ENCODE measurements at regions not wholly inside any gene's neighbourhood (a gene's known extent, or its start where the extent isn't known, plus 50 kb on each side); places are given as distances from the start of the nearest gene placed in this dataset.

- no peaks in the 10 kb centered on the region for H3K27me3 ChIP-seq (ENCODE audit: control insufficient read depth, insufficient read depth, low read length)
- WGBS (ENCODE audit: insufficient coverage): 78% methylated on average over 2 of the region's 2 CpGs
- H3K4me3 ChIP-seq (ENCODE audit: low read length): no peak overlapping the region
- no peaks in the 10 kb centered on the region for H3K4me1 ChIP-seq (ENCODE audit: control insufficient read depth, insufficient read depth, low read length)
- no peak for DNase-seq
- no peak overlapping the region for H3K27ac ChIP-seq (ENCODE audit: low read length)
- no peaks in the 10 kb centered on the region for H3K9me3 ChIP-seq (replicated peaks; ENCODE audit: control insufficient read depth, low read depth, low read length)
- no peaks in the 10 kb centered on the region for H3K36me3 ChIP-seq (ENCODE audit: control insufficient read depth, insufficient read depth, low read length)
These were observed 290.0 kb downstream of the PAX1 start for GRCh38 chr20:21995461-21995860.

GRCh38 chr20:21994203-21994602 lies 288.7 kb downstream of the PAX1 start:
- H3K4me3 ChIP-seq (ENCODE audit: low read length): no peak overlapping the region
- H3K4me1 ChIP-seq (ENCODE audit: control insufficient read depth, insufficient read depth, low read length): no peaks in the 10 kb centered on the region
- H3K27me3 ChIP-seq (ENCODE audit: control insufficient read depth, insufficient read depth, low read length): no peaks in the 10 kb centered on the region
- WGBS (ENCODE audit: insufficient coverage): no CpG with 5 or more reads among the region's 2 CpGs
- no peak overlapping the region for H3K27ac ChIP-seq (ENCODE audit: low read length)
- DNase-seq: no peak
- no peaks in the 10 kb centered on the region for H3K9me3 ChIP-seq (replicated peaks; ENCODE audit: control insufficient read depth, low read depth, low read length)
- no peaks in the 10 kb centered on the region for H3K36me3 ChIP-seq (ENCODE audit: control insufficient read depth, insufficient read depth, low read length)

DNA sequence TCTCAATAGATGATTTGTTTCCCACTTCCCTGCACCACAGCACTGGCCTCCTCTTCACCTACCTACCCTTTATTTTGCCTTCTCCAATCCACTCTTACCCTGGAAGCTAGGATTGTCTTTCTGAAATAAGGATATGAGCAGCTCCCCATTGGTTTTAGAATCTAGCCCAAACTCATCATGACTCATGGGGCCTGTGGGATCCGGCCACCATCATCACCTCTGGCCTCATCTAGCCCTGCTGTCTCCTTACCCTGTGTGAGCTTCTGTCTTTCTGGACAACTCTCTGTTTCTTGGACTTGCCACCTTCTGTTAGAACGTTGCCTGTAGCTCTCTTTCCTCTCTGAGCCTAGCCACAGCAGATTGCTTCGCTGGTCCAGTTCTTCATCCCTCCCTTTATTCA lies 277.1 kb downstream of the PAX1 start:
- Histone ChIP-seq H3K4me3 (ENCODE audit: low read length) (no peak overlapping the region), H3K9me3 (replicated peaks; ENCODE audit: control insufficient read depth, low read depth, low read length) (no peaks in the 10 kb centered on the region), H3K4me1 (ENCODE audit: control insufficient read depth, insufficient read depth, low read length) (no peaks in the 10 kb centered on the region), H3K36me3 (ENCODE audit: control insufficient read depth, insufficient read depth, low read length) (no peaks in the 10 kb centered on the region), H3K27ac (ENCODE audit: low read length) (no peak overlapping the region), H3K27me3 (ENCODE audit: control insufficient read depth, insufficient read depth, low read length) (no peaks in the 10 kb centered on the region)
- DNase-seq: no peak
- 63% methylated on average over 2 of the region's 3 CpGs for WGBS (ENCODE audit: insufficient coverage)

- peak; percentile 68 for DNase-seq
- H3K4me1 ChIP-seq (ENCODE audit: control insufficient read depth, insufficient read depth, low read length): no peaks in the 10 kb centered on the region
- H3K36me3 ChIP-seq (ENCODE audit: control insufficient read depth, insufficient read depth, low read length): no peaks in the 10 kb centered on the region
- no peaks in the 10 kb centered on the region for H3K27me3 ChIP-seq (ENCODE audit: control insufficient read depth, insufficient read depth, low read length)
- H3K4me3 ChIP-seq (ENCODE audit: low read length): no peak overlapping the region
- H3K9me3 ChIP-seq (replicated peaks; ENCODE audit: control insufficient read depth, low read depth, low read length): no peaks in the 10 kb centered on the region
- no peak overlapping the region for H3K27ac ChIP-seq (ENCODE audit: low read length)
- 47% methylated on average over 2 of the region's 6 CpGs for WGBS (ENCODE audit: insufficient coverage)
These were observed 276.3 kb downstream of the PAX1 start for GRCh38 chr20:21981597-21982344.

- H3K27me3 ChIP-seq (ENCODE audit: control insufficient read depth, insufficient read depth, low read length): no peaks in the 10 kb centered on the region
- H3K36me3 ChIP-seq (ENCODE audit: control insufficient read depth, insufficient read depth, low read length): no peaks in the 10 kb centered on the region
- 37% methylated on average over 3 of the region's 3 CpGs for WGBS (ENCODE audit: insufficient coverage)
- H3K27ac ChIP-seq (ENCODE audit: low read length): no peak overlapping the region
- DNase-seq: peak; percentile 29
- H3K4me1 ChIP-seq (ENCODE audit: control insufficient read depth, insufficient read depth, low read length): no peaks in the 10 kb centered on the region
- H3K4me3 ChIP-seq (ENCODE audit: low read length): no peak overlapping the region
- no peaks in the 10 kb centered on the region for H3K9me3 ChIP-seq (replicated peaks; ENCODE audit: control insufficient read depth, low read depth, low read length)
These were observed 275.7 kb downstream of the PAX1 start for GRCh38 chr20:21981179-21981578.

GRCh38 chr20:21971436-21971835 lies 266.0 kb downstream of the PAX1 start:
- no peak overlapping the region for H3K4me3 ChIP-seq (ENCODE audit: low read length)
- H3K4me1 ChIP-seq (ENCODE audit: control insufficient read depth, insufficient read depth, low read length): no peaks in the 10 kb centered on the region
- no CpG with 5 or more reads among the region's 2 CpGs for WGBS (ENCODE audit: insufficient coverage)
- H3K36me3 ChIP-seq (ENCODE audit: control insufficient read depth, insufficient read depth, low read length): no peaks in the 10 kb centered on the region
- DNase-seq: no peak
- H3K27me3 ChIP-seq (ENCODE audit: control insufficient read depth, insufficient read depth, low read length): no peaks in the 10 kb centered on the region
- no peaks in the 10 kb centered on the region for H3K9me3 ChIP-seq (replicated peaks; ENCODE audit: control insufficient read depth, low read depth, low read length)
- no peak overlapping the region for H3K27ac ChIP-seq (ENCODE audit: low read length)

DNA sequence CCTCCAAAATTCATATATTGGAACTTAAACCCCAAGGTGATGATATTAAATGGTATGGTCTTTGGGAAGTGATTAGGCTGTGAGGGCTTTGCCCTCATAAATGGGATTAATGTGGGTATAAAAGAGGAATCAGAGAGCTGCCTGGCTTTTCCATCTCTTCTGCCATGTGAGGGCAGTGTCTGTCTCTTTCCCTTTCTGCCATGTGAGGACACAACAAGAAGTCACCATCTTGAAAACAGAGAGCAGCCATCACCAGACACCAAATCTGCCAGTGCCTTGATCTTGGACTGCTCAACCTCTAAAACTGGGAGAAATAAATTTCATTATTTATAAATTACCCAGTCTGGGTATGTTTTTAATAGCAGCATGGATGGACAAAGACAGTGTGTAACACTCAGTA lies 263.0 kb downstream of the PAX1 start:
- Histone ChIP-seq H3K27me3 (ENCODE audit: control insufficient read depth, insufficient read depth, low read length) (no peaks in the 10 kb centered on the region), H3K4me1 (ENCODE audit: control insufficient read depth, insufficient read depth, low read length) (no peaks in the 10 kb centered on the region), H3K9me3 (replicated peaks; ENCODE audit: control insufficient read depth, low read depth, low read length) (no peaks in the 10 kb centered on the region), H3K4me3 (ENCODE audit: low read length) (no peak overlapping the region), H3K27ac (ENCODE audit: low read length) (no peak overlapping the region), H3K36me3 (ENCODE audit: control insufficient read depth, insufficient read depth, low read length) (no peaks in the 10 kb centered on the region)
- DNase-seq: no peak

GRCh38 chr20:21967481-21967880 lies 262.0 kb downstream of the PAX1 start:
- Histone ChIP-seq H3K27me3 (ENCODE audit: control insufficient read depth, insufficient read depth, low read length) (no peaks in the 10 kb centered on the region), H3K4me3 (ENCODE audit: low read length) (no peak overlapping the region), H3K4me1 (ENCODE audit: control insufficient read depth, insufficient read depth, low read length) (no peaks in the 10 kb centered on the region), H3K36me3 (ENCODE audit: control insufficient read depth, insufficient read depth, low read length) (no peaks in the 10 kb centered on the region), H3K27ac (ENCODE audit: low read length) (no peak overlapping the region), H3K9me3 (replicated peaks; ENCODE audit: control insufficient read depth, low read depth, low read length) (no peaks in the 10 kb centered on the region)
- WGBS (ENCODE audit: insufficient coverage): no CpG with 5 or more reads among the region's 5 CpGs
- DNase-seq: no peak

- Histone ChIP-seq H3K27ac (ENCODE audit: low read length) (no peak overlapping the region), H3K4me3 (ENCODE audit: low read length) (no peak overlapping the region), H3K4me1 (ENCODE audit: control insufficient read depth, insufficient read depth, low read length) (no peaks in the 10 kb centered on the region), H3K27me3 (ENCODE audit: control insufficient read depth, insufficient read depth, low read length) (no peaks in the 10 kb centered on the region), H3K9me3 (replicated peaks; ENCODE audit: control insufficient read depth, low read depth, low read length) (no peaks in the 10 kb centered on the region), H3K36me3 (ENCODE audit: control insufficient read depth, insufficient read depth, low read length) (no peaks in the 10 kb centered on the region)
- DNase-seq: no peak
These were observed 251.1 kb downstream of the PAX1 start for GRCh38 chr20:21956591-21956990.

GRCh38 chr20:21947406-21947805 lies 241.9 kb downstream of the PAX1 start:
- WGBS (ENCODE audit: insufficient coverage): no CpG with 5 or more reads among the region's 2 CpGs
- Histone ChIP-seq H3K36me3 (ENCODE audit: control insufficient read depth, insufficient read depth, low read length) (no peaks in the 10 kb centered on the region), H3K4me3 (ENCODE audit: low read length) (no peak overlapping the region), H3K4me1 (ENCODE audit: control insufficient read depth, insufficient read depth, low read length) (no peaks in the 10 kb centered on the region), H3K27ac (ENCODE audit: low read length) (no peak overlapping the region), H3K9me3 (replicated peaks; ENCODE audit: control insufficient read depth, low read depth, low read length) (no peaks in the 10 kb centered on the region), H3K27me3 (ENCODE audit: control insufficient read depth, insufficient read depth, low read length) (no peaks in the 10 kb centered on the region)
- peak; percentile 63 for DNase-seq

GRCh38 chr20:21944227-21944626 lies 238.8 kb downstream of the PAX1 start:
- Histone ChIP-seq H3K36me3 (ENCODE audit: control insufficient read depth, insufficient read depth, low read length) (no peaks in the 10 kb centered on the region), H3K27me3 (ENCODE audit: control insufficient read depth, insufficient read depth, low read length) (no peaks in the 10 kb centered on the region), H3K4me3 (ENCODE audit: low read length) (no peak overlapping the region), H3K9me3 (replicated peaks; ENCODE audit: control insufficient read depth, low read depth, low read length) (no peaks in the 10 kb centered on the region), H3K4me1 (ENCODE audit: control insufficient read depth, insufficient read depth, low read length) (no peaks in the 10 kb centered on the region), H3K27ac (ENCODE audit: low read length) (no peak overlapping the region)
- no peak for DNase-seq
- 55% methylated on average over 1 of the region's 5 CpGs for WGBS (ENCODE audit: insufficient coverage)

All from muscle of leg (tissue), 3 donors.